GM21723 (cell line): ENCODE measurements at regions not wholly inside any gene's neighbourhood (a gene's known extent, or its start where the extent isn't known, plus 50 kb on each side); places are given as distances from the start of the nearest gene placed in this dataset.
A peak's percentile ranks its signal among the peaks of the same experiment; 100 is the strongest.
"Not testable (repeated sequence)": the region's sequence is repeated elsewhere in the genome, so short reads cannot be mapped to it uniquely, and the experiment has no call there.

Source experiments
- ATAC-seq: cut with Tn5 transposase; IDR thresholded peaks from one replicate; pipeline ENCODE4 v1.9.1; 2021; ENCODE audit warnings: mild to moderate bottlenecking, moderate library complexity; ENCODE audit not compliant: unreplicated experiment

DNA sequence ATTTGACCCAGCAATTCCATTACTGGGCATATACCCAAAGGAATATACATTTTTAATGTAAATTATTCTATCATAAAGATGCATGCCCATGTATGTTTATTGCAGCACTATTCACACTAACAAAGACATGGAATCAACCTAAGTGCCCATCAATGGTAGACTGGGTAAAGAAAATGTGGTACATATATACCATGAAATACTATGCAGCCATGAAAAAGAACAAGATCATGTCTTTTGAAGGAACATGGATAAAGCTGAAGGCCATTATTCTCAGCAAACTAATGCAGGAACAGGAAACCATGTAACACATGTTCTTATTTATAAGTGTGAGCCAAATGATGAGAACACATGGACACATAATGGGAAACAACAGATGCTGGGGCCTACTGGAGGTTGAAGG, 603.0 kb upstream of the MARCKS start:
- ATAC-seq, result not testable (repeated sequence)

DNA sequence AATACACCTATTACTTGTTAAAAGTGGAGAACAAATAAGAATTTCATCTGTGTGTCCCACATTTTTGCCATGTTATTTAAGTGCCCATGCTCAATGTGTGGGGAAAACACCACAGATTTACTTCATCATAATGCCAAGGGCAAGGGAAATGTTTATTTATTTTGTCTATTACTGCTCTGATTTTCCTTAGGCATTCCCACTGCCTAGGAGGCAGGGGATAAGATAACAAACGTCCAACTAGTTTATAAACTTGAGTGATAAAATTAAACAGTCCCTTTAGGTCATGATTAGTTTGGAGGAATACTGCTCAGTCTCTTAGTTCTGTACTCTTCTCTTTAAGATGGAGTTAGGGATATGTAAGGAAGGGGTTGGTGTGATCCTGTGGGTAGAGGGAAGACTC, 598.4 kb upstream of the MARCKS start:
- ATAC-seq, result no peak

DNA sequence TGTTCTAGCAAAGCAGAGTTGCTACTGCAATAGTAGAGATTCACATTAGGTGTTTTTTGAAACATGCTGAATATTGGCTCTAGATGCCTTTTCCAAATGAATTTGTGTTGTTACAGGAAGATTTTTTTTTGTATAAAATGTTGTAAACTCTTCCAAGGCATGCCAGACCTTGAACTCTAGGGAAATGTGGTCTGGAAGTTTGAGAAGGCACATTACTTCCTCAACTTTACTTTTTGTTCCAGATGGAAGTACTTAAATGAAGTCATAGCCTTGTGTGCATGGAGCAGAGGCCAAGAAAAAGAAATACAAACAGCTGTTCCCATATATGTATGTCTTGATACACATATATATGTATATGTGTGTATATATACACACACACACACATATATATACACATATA, 585.7 kb upstream of the MARCKS start:
- no peak for ATAC-seq

DNA sequence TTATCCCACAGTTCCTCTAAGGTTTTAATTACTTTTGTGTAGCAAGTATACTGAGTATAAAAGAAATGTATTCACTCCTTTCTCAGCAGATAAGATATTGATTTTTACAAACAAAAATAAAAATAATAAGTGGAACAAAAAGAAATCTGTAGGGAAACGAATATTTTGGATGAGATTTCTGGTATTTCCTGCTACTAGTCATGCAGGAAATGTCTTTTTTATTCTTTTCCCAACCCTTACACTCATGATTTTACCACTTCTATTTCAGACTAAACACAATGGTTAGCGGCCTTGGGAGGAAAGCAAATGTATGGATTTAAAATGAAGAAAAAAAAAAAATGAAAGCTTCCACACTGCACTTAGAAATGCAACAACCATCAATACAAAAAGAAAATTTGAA, 580.5 kb upstream of the MARCKS start:
- no peak for ATAC-seq

DNA sequence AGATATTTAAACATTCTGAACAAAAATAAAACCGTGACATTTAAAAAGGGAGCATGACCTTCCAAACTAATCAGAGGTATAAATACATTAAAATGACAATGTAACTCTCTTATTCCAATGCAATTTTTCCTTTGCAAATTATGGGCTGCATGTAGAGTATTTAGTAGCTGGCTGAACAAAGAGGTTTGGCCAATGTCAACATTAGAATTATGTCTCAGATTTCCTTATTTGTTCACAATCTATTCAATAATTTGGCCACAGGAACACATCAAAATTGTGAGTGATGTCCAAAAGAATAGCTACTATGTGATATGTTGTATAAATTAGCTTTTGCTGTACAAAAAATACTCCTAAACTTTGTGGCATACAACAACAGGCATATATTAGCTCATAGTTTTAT, 580.0 kb upstream of the MARCKS start:
- ATAC-seq, result no peak

DNA sequence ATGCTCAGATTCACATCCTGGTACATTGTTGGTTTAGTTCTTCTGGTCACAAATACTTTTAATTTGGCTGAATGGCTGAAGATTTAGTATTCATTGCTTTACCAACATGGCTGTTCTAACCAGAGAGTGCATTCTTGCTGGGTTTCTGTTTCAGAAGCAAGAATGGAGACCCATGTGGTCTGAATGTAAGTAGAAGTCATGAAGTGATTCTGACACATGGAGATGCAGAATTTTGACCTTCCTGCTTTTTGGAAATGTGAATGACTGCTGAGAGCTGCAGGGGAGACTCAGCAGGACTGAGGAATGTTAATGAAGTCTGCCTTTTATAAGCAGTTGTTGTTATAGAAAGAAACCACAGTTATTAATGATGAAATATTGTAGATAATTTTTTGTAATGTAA, 576.1 kb upstream of the MARCKS start:
- ATAC-seq, result no peak

DNA sequence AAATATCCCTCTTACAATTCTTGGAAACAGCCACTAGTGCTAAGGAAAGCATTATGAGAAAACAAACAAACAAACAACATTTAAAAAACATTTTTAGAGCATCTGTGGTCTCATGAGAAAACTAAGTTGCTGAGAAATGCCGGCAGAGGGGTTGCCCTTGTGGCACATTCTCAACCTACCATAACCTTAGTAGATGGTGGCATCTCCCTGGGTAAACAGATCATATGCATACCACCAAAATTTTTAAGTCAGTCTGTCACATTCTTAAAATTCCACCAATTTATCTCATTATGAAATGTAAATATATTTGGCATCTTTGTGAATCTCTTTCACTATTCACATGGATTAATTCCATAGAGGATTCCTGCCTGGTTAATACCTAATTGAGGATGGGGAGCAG, 575.7 kb upstream of the MARCKS start:
- ATAC-seq, result no peak

DNA sequence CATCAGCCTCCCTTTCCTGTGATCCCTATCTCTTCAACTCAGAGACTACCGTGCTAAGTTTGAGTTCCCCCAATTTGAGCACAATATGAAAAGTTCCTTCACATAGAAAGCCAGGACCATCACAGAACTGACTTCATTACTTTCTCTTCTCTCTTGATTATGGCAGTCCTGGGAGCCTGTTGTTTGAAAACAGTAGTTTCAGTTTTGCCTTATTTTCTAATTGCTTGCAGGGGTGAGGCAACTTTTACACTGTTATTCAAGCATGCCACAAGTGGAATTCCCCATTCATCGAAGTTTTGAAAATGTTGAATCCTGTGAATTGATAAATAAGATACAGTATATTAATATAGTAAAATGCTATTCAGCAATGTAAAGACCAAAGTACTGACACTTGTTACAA, 569.7 kb upstream of the MARCKS start:
- ATAC-seq, result no peak

DNA sequence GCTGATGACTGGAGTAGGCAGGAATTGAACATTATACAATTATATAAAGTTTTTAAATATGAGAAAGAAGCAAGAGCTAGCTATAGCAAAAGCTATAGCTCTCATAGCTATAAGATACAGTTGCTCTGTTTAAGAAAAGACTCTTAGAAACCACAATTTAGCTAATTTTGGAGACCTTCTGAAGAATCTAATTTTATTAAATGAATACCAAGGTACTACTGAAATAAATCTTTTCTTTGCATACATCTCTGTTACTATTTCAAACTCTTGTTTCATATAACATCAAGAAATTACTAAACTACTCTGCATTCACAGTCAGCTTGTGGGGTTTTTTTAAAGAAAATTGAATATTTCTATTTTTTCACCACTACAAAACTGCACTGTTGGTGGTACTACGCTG, 568.7 kb upstream of the MARCKS start:
- ATAC-seq, result no peak

DNA sequence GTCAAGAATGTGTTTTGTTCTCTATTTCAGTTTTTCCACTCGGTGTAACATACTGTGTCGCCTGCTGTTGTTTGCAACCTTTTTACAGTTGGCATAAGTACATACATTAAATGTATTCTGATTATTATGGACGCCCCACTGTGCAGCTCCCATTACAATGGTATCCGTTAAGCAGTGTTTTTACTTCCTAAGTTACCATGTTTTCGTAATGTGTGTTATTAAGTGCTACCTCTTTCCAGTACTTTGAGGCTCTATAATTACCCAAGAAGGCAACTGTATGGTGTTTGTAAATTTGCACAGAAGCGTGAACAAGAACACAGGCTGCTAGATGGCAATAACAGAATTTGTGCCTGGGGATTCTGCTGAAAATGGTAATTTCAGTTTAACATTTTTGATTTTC, 568.0 kb upstream of the MARCKS start:
- no peak for ATAC-seq

DNA sequence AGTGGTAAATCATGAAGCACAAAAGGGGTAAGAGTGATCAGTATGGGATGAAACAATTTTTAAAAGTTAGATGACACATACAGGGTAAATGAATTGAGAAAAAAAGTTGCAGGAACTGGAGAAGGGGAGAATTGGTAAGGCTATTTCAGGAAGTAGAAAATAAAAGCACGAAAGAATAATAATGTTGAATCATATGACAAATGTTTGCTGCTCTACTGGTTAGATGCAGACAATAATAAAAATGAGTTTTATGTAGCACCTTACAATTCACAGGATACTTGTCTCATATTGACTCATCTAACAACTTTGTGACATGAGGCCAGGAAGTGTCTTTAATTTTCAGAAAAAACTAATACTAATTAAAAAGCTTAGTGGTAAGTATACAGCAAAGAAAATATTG, 566.5 kb upstream of the MARCKS start:
- ATAC-seq, result no peak

DNA sequence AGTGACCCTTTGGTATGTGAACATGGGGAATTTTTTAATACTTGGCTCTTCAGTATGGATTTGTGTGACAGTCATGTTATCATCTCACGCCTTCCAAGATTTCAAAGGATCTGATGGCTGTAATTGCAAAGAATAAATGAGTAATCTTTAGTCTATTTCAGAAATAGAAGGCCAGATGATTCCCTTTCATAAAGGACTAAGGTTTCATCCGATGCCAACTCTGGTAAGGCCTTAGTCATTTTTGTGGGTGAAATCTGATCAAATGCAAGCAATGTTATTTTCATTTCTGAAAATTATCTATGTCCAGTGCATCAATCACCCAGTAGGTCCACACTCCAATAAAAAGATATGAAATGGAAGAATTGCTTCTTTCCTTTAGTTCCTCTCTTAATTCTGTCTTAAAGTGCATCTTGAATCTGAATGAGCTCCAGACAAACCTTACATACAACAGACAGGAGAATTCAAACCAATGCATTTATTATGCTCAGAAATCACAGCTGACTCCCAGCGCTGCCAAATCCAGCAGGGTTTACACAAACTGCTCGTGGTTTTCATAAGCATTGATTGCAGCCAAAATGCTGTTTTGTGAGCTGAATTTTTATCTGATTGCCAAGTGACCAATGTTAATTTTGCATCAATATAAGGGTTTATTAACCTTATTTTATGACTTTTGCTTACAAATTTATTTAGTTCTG, 565.2 kb upstream of the MARCKS start:
- ATAC-seq, result no peak

DNA sequence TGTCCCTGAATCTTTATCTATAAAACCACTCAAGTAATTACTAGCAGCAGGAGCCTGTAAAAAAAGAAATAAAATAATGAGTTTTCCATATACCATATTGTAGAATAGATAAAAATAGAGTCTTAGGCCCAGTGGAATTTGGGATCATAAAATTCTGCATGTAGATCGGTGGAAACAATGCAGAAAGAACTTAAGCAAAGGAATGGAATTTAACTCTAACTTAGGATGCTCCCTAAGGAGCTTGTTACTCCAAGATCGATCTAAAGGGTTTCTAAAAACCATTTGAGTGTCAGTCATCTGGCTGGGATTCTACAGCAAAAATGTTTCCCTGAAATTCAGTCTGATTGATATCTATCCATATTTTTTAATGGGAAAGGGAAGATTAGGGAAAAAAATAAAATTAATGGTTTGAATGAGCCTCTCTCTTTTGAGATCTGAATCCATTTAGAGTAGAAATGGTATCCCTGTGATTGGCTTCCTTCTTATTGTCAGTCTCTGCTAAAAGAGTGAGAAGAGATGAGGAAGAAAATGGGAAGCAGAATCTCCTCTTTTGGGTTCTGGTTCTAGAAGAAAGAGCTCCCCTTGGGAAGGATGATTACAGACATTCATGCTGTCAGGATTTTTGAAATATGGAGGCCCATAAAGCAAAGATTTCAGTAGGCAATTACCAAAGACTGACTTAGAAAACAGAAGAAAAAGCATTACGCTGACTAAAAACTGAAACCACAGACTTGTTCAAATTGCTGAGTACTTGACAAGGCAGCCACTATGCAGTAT, 564.3 kb upstream of the MARCKS start:
- peak; percentile 87 for ATAC-seq

DNA sequence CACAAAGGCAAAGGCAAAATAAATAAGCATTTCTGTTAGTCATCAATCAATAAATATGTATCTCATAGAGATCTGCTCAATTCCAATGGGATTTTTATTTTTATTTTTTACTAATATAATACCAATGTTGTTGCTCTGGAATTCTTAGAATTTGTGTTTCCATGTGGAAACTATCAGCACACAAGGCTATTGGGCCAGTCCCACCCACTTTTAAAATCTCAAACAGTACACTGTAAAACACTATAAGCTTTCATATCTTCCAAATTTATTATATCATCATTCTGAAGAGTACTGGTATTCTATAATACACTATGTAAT, 563.8 kb upstream of the MARCKS start:
- ATAC-seq, result no peak

DNA sequence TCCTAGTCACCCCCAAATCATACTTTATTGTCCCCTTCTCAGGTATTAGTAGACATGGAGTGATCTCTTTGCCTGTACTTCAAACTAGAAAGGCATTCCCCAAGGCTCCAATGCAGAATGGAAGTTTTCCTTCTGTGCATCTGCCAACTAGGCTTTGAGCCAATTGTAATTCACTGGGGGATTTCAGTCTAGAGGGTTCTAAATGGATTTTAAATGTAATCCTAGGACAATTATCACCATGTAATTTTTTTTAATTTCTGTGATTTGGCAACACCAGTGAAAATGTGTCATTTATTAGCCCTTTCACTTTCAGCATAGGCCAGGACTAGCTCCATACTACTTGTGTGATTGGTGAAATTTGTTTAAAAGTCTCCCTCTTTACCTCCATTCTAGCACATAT, 557.6 kb upstream of the MARCKS start:
- no peak for ATAC-seq

DNA sequence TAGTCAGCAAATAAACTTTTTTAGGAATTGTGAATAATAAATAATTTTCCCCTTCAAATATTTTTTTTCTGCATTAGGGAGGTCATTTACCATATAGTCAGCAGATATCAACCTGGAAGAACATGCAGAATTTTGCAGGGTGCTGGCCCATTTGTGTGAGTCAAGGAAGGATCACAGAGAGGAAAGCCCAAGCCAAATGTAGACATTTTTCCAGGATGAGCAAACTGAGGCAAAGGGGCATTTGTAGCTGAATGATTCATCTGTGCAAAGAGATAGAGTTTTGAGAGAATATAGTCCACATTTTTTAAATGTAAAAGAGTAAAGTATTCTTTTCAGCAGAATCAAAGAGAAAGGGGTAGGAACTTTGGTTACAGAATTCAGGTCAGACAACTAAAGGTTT, 555.5 kb upstream of the MARCKS start:
- ATAC-seq, result no peak

DNA sequence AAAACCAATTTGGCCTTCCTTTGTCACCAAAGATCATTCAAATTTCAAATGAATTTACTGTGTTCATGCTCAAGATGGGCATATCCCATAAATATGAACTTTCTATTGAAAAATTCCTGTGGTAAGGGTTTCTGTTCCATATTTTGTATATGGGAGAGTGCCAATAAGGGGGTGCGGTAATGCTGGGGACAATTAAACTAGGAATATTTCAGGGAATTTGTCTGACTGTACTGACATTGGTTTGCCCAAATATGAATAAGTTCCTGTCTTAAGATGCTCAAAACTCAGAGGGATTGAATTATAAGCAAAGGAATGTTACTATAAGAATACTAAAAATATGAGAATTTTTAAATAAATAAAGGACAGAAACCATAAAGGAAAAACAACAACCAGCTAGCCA, 553.0 kb upstream of the MARCKS start:
- ATAC-seq, result no peak

DNA sequence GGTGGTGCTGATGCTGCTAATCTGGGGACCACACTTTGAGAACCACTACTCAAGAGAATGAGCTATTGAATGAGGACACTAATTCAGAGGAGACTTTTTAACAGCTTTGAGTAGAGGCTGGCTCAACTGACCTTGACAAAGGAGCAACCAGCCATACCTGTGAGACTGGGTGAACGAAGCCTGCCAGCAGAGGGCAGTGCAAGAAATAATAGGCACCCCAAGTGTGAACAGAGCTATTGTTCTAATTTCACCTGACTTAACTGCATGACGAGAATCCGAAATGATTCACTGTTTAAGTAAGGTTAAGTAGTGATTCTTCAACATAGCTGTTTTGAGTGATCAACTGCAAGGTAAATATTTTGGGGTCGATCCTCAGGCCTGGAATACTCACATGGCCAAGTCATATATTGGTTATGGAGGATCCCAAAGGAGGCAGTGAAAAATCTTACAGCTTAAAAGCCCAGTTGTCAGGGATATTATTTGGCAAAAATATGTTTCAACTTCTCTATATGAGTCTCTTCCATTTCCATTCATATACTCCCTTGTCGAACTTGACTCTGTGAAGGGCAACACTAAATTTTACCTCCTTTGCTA, 550.5 kb upstream of the MARCKS start:
- peak; percentile 97 for ATAC-seq

DNA sequence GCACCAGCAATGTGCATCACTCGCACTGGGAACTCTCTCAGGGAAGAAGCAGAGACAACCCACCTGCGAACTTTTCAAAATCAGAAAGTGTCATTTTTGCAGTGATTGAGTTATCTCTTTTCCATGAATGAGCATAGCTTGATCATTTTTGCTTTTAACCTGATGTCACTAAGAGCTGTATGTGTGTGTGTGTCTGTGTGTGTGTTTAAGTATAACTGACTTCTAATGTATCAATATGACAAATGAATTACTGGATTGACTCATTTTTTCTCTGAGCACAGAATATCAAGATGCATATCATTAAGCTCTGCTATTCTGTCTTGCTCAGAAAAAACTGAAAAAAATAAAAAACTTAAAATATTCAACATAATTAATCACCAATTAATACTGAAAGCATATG, 548.9 kb upstream of the MARCKS start:
- no peak for ATAC-seq

DNA sequence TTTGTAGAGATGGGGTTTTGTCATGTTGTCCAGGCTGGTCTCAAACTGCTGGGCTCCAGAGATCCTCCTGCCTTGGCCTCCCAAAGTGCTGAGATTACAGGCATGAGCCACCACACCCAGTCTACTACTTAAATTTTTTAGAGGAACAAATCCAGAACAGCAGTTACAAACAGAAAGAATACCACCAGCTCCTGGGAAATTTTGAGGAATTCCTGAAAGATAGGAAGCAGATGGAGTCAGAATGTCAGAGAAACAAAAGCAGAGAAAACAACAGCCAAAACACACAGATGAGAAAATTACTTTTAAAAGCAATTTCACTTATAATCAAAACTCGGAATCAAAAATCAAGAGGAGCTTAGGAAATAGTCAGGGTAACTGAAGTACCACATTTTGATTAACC, 543.3 kb upstream of the MARCKS start:
- no peak for ATAC-seq

DNA sequence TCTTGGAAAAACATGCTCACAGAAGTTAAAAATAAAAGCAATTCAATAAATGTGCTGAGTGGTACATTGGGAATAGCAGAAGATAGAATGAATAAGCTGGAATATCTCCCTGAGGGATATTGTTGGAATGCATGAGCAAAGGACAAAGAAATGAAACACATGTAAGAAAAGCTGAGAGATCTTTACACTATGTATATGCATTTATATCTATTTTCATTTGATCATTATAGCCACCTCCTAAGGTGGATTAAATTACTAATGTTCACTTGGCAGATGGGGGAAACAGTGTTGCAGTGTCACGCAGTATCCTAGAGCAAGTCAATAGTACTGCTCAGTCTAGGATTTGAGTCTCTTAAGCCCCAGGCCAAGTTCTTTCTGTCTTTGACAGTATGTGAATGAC, 542.0 kb upstream of the MARCKS start:
- no peak for ATAC-seq

DNA sequence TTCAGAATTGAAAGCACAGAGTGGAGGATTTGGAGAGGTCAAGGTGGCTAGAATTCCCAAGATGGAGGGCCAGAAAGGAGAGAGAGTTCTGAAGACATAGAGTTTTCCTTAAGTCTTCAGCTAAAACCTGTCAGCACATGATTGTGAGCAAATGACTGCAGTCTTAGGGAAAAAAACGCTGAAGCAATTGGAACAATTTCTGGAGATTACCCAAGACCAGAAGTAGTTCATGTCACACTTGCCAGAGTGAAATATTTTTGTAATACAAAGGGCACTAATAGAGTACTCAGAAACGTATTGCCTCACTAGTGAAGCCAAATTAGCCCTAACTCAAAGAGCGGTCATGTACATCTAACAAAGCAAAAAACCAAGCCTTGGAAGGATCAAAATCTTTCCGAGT, 541.3 kb upstream of the MARCKS start:
- no peak for ATAC-seq

DNA sequence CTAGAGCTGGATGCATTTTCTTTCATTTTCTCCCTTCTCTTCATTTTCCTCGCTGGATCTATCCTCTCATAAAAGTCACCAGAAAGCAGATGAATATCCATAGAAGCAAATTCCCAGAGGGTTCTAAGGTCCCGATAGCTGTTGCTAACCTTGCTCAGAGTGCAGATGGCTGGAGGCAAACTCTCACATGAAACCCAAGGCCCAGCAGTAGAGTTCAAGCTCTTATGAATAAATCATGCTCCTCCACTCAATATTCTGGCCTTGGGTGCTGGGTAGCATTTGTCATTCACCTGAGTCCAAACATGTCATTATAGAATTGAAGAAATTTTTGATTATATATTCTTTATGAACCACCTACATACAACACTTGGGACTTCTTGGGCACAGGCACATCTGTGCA, 539.7 kb upstream of the MARCKS start:
- no peak for ATAC-seq
